GM19025 (cell line): ENCODE measurements at regions not wholly inside any gene's neighbourhood (a gene's known extent, or its start where the extent isn't known, plus 50 kb on each side); places are given as distances from the start of the nearest gene placed in this dataset.
A peak's percentile ranks its signal among the peaks of the same experiment; 100 is the strongest.
"Not testable (repeated sequence)": the region's sequence is repeated elsewhere in the genome, so short reads cannot be mapped to it uniquely, and the experiment has no call there.

Experiments used
- ATAC-seq: cut with Tn5 transposase; IDR thresholded peaks from one replicate; pipeline ENCODE4 v1.9.1; 2021; ENCODE audit warnings: mild to moderate bottlenecking, low read depth, moderate library complexity; ENCODE audit not compliant: unreplicated experiment

- ATAC-seq: not testable (repeated sequence)
These were observed 170.1 kb downstream of the MEX3B start for GRCh38 chr15:81875717-81876116.

DNA sequence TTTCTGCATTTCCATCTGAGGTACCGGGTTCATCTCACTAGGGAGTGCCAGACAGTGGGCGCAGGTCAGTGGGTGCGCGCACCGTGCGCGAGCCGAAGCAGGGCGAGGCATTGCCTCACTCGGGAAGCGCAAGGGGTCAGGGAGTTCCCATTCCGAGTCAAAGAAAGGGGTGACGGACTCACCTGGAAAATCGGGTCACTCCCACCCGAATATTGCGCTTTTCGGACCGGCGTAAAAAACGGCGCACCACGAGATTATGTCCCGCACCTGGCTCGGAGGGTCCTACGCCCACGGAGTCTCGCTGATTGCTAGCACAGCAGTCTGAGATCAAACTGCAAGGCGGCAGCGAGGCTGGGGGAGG lies 175.1 kb downstream of the MEX3B start:
- ATAC-seq: not testable (repeated sequence)

GRCh38 chr15:81870062-81870745 lies 175.6 kb downstream of the MEX3B start:
- ATAC-seq: not testable (repeated sequence)

DNA sequence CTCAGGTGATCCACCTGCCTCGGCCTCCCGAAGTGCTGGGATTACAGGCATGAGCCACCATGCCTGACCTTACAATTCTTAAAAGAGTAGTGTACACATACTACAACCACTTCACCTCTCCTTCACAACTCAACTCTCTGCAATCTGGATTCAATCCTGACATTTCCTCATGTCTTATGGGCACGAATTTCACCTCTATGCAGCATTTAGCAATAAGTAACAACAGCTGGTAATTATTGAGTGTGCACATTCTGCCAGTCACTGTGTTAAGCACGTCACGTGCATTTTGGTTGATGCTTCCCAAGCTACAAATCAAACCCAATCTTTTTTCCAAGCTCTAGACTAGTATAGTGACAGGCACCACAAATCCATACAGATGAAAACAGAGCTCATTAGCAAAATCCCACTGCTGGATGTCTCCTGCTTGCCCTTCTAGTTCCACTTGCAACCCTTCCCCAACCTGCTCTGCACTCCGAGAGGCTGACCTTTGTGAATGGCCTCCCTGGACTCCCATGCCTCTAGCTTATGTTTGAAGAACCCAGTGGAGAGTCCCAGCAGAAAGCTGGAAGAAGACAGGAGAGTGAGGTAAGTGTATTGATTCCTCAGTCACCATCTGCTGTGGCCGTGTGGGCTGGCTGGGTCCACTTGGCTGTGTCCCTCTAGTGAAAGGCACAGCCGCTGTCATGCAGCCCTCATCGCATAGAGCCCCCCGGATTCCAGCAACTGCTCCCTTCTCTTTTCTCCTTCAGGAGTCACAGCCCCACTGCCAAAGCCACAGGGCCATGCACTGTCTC lies 176.5 kb downstream of the MEX3B start:
- no peak for ATAC-seq

GRCh38 chr15:81865850-81866537 lies 179.8 kb downstream of the MEX3B start:
- ATAC-seq: peak; percentile 83

GRCh38 chr15:81863162-81863561 lies 182.7 kb downstream of the MEX3B start:
- ATAC-seq: no peak

DNA sequence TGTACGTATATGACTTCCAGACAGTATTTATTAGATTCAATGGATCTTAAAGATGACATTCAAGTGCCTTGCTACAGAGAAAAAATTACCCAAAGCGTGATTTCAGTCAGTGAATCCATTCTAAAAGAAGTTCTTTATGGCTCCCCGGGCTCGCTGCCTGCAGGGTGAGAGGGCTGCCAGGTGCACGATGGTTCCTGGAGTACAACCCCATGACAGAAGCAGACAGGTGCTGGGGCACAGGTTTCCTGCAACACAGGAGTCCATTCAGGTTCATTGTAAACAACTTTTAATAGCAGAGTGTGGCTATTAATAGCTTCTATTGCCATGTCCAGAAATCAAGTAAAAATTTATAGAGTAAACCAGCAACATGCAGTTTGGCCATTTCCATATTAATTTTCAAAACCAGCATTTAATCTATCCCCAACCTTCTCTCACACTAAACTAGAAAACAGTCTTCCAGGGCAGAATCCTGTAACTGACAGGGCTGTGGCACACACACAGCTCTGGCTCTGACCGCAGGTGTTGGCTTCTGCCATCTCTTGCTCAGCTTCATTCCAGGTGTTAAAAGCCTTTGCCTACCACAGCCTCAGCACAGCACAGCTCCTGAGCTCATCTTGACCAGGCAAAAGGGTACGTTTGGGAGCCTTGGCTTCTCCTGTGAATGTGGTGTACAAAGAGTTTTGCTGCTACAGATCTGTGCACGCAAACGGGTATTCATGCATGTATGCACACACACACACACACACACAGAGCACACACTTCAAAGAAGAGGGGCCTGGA lies 185.9 kb downstream of the MEX3B start:
- ATAC-seq: no peak

DNA sequence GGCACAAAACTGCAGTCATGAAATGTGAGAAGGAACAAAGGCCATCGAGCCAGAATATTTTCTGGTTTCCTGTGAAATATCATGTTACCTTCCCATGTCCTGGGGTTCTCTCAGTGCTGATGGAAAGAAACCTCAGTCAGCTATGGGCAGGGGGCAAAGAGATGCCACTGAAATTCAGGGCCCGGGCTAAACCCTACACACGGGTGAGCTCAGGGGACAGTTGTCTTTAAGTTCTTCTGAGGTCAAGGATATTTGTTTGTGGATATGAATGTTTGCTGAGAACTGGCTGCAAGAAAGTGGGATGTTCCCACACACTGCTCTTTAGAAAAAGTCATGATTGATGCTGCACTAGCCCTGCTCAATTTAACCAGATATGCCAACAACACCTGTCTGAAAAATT lies 187.2 kb downstream of the MEX3B start:
- no peak for ATAC-seq

- ATAC-seq: no peak
These were observed 187.7 kb downstream of the MEX3B start for GRCh38 chr15:81858136-81858535.

- no peak for ATAC-seq
These were observed 189.2 kb downstream of the MEX3B start for GRCh38 chr15:81856634-81857026.

GRCh38 chr15:81856001-81856633 lies 189.7 kb downstream of the MEX3B start:
- no peak for ATAC-seq

DNA sequence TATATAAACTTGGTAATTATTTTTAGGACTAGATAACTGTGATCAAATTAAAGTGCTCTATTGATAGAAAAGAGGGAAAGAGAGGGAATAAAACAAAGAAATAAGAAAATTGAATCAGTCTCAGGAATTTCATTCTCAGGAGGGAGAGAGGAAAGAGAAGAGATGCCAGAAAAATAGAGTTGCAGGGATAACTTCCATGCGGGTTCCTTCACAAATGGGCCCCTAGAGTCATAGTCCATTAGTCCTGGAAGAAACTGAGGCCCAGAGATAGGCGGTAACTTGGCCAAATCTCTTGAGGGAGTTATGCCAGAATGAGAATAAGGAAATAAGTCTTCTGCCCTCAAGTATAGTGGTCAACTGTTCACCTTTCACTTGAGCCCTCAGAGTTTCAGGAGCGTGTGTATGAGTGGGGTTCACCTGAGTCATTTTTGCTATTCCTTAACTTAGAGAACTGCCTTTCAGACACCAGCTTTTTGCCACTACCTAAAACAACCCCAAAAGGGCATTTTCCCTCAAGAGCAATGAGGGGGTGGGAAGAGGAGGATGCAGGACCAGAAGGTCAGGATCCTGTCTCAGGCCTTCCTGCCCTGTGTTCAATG lies 192.6 kb downstream of the MEX3B start:
- no peak for ATAC-seq

GRCh38 chr15:81852411-81853149 lies 193.2 kb downstream of the MEX3B start:
- no peak for ATAC-seq

DNA sequence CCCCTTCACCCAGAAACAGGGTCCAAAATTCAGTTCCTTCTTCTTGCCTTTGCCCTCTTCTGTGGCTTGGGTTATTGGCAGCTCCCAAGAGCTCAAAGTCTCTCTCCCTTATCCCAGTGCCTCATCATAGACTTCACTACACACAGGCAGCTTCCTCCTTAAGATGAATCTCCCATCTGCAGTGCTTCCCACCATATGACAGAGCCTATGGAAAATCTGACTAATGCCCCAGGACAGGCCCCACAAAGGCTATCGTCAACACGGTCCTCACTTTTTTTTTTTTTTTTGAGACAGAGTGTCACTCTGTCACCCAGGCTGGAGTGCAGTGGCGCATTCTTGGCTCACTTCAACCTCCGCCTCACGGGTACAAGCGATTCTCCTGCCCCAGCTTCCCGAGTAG lies 194.1 kb downstream of the MEX3B start:
- no peak for ATAC-seq

GRCh38 chr15:81851325-81851724 lies 194.5 kb downstream of the MEX3B start:
- ATAC-seq: no peak

- no peak for ATAC-seq
These were observed 196.5 kb downstream of the MEX3B start for GRCh38 chr15:81849289-81849688.

GRCh38 chr15:81848701-81849100 lies 197.1 kb downstream of the MEX3B start:
- no peak for ATAC-seq

- no peak for ATAC-seq
These were observed 201.9 kb downstream of the MEX3B start for GRCh38 chr15:81843757-81844407.

- no peak for ATAC-seq
These were observed 202.6 kb downstream of the MEX3B start for GRCh38 chr15:81843226-81843625.
